ENCODE measurements at regions not wholly inside any gene's neighbourhood (a gene's known extent, or its start where the extent isn't known, plus 50 kb on each side); places are given as distances from the start of the nearest gene placed in this dataset.
"Not testable (repeated sequence)": the region's sequence is repeated elsewhere in the genome, so short reads cannot be mapped to it uniquely, and the experiment has no call there.

GRCh38 chr5:115469904-115470516 is 74.6 kb downstream of the FEM1C start:
- no peak for DNase-seq (ENCODE audit: low read depth, low spot score)

GRCh38 chr5:115467628-115468027 is 76.9 kb downstream of the FEM1C start:
- no peak for DNase-seq (ENCODE audit: low read depth, low spot score)

GRCh38 chr5:115465431-115465830 is 79.1 kb downstream of the FEM1C start:
- DNase-seq (ENCODE audit: low read depth, low spot score) = no peak

GRCh38 chr5:115463983-115464382 is 80.6 kb downstream of the FEM1C start:
- no peak for DNase-seq (ENCODE audit: low read depth, low spot score)

GRCh38 chr5:115461506-115462290 is 82.9 kb downstream of the FEM1C start:
- no peak for DNase-seq (ENCODE audit: low read depth, low spot score)

- DNase-seq (ENCODE audit: low read depth, low spot score) = no peak
Observed at GRCh38 chr5:115461093-115461492, 83.5 kb downstream of the FEM1C start.

GRCh38 chr5:115460472-115460871 is 84.1 kb downstream of the FEM1C start:
- DNase-seq (ENCODE audit: low read depth, low spot score) = no peak

- DNase-seq (ENCODE audit: low read depth, low spot score) = no peak
Observed at GRCh38 chr5:115459855-115460341, 84.7 kb downstream of the FEM1C start.

GRCh38 chr5:115458416-115458815 is 86.2 kb downstream of the FEM1C start:
- no peak for DNase-seq (ENCODE audit: low read depth, low spot score)

- DNase-seq (ENCODE audit: low read depth, low spot score) = no peak
Observed at GRCh38 chr5:115458003-115458409, 86.6 kb downstream of the FEM1C start.

- DNase-seq (ENCODE audit: low read depth, low spot score) = no peak
Observed at GRCh38 chr5:115457571-115457970, 87.0 kb downstream of the FEM1C start.

GRCh38 chr5:115456539-115457040 is 88.0 kb downstream of the FEM1C start:
- no peak for DNase-seq (ENCODE audit: low read depth, low spot score)

- DNase-seq (ENCODE audit: low read depth, low spot score) = no peak
Observed at GRCh38 chr5:115456056-115456455, 88.5 kb downstream of the FEM1C start.

GRCh38 chr5:115455301-115455707 is 89.3 kb downstream of the FEM1C start:
- no peak for DNase-seq (ENCODE audit: low read depth, low spot score)

- no peak for DNase-seq (ENCODE audit: low read depth, low spot score)
Observed at GRCh38 chr5:115453391-115454095, 91.0 kb downstream of the FEM1C start.

GRCh38 chr5:115452536-115453235 is 91.9 kb downstream of the FEM1C start:
- DNase-seq (ENCODE audit: low read depth, low spot score) = no peak

GRCh38 chr5:115452083-115452482 is 92.5 kb downstream of the FEM1C start:
- DNase-seq (ENCODE audit: low read depth, low spot score) = no peak

- DNase-seq (ENCODE audit: low read depth, low spot score) = no peak
Observed at GRCh38 chr5:115450741-115451140, 93.8 kb downstream of the FEM1C start.

- not testable (repeated sequence) for DNase-seq (ENCODE audit: low read depth, low spot score)
Observed at GRCh38 chr5:115448630-115449029, 95.9 kb downstream of the FEM1C start.

- DNase-seq (ENCODE audit: low read depth, low spot score) = no peak
Observed at GRCh38 chr5:115440782-115441451, 103.7 kb downstream of the FEM1C start.

- DNase-seq (ENCODE audit: low read depth, low spot score) = no peak
Observed at GRCh38 chr5:115439639-115440038, 104.9 kb downstream of the FEM1C start.

Data from brain pericyte (primary cell).